Femur (tissue), 1 donor: ENCODE measurements at regions not wholly inside any gene's neighbourhood (a gene's known extent, or its start where the extent isn't known, plus 50 kb on each side); places are given as distances from the start of the nearest gene placed in this dataset.
"Not testable (repeated sequence)": the region's sequence is repeated elsewhere in the genome, so short reads cannot be mapped to it uniquely, and the experiment has no call there.

ENCODE experiments used
- DNase-seq: peaks from one replicate; pipeline ENCODE4 v3.0.0-alpha.2; 2017

- not testable (repeated sequence) for DNase-seq
These were observed 51.9 kb upstream of the MFGE8 start for GRCh38 chr15:88965097-88965496.

DNA sequence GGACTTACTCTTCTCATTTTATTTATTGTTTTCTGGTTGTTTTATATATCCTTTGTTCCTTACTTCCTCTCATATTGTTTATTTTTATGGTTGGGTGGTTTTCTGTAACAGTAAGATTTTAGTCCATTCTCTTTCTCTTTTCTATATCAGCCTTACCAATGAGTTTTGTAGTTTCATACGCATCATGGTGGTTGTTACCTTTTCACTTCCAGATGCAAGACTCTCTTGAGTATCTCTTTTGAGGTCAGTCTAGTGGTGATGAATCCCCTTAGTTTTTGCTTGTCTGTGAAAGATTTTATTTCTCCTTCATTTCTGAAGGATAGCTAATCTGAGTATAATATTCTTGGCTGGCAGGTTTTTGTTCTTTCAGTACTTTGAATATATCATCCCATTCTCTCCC lies 57.1 kb upstream of the MFGE8 start:
- no peak for DNase-seq

GRCh38 chr15:88974392-88974791 lies 61.2 kb upstream of the MFGE8 start:
- no peak for DNase-seq

DNA sequence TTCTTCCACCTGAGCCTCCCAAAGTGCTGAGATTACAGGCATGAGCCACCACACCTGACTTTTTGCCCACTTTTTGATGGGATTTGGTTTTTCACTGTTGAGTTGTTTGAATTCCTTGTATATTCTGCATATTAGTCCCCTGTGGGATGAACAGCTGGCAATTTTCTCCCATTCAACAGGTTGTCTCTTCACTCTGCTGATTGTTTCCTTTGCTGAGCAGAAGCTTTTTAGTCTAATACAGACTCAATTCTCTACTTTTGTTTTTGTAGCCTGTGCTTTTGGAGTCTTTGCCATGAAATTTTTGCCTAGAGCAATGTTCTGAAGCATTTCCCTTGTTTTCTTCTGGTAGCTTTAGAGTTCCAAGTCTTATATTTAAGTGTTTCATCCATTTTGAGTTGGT lies 62.7 kb upstream of the MFGE8 start:
- no peak for DNase-seq

DNA sequence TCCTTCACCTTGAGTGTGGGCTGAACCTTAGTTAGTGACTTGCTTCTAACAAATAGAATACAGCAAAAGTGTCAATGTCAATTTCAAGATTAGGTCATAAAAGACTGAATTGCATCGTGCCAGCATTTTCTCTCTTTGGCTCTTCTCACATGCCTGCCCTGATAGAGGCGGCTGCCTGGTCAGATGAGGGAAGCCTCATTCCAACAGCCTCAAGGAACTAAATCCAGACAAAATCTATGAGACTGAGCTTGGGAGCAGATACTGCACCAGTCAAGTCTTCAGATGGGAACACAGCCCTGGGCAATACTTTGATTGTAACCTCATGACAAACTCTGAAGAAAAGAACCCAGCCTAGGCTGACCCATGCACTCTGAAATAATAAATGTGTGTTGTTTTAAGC lies 63.5 kb upstream of the MFGE8 start:
- DNase-seq = no peak

GRCh38 chr15:88979674-88980073 lies 66.5 kb upstream of the MFGE8 start:
- DNase-seq = no peak

DNA sequence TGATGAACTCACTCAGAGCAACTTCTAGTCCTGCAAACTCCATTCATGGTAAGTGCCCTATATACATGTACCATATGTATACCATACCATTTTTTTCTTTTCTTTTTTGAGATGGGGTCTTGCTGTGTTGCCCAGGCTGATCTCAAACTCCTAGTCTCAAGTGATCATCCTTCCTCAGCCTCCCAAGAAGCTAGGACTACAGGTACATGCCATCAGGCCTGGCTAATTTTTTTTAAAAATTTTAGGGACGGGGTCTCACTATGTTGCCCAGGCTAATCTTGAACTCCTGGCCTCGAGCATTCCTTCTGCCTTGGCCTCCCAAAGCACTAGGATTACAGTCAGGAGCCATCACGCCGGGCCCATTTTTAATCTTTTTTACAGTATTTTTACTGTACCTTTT lies 67.3 kb upstream of the MFGE8 start:
- no peak for DNase-seq

GRCh38 chr15:88981244-88982215 lies 68.4 kb upstream of the MFGE8 start:
- no peak for DNase-seq

GRCh38 chr15:88982304-88982945 lies 69.2 kb upstream of the MFGE8 start:
- peak; percentile 73 for DNase-seq

GRCh38 chr15:88982946-88983342 lies 69.8 kb upstream of the MFGE8 start:
- no peak for DNase-seq

DNA sequence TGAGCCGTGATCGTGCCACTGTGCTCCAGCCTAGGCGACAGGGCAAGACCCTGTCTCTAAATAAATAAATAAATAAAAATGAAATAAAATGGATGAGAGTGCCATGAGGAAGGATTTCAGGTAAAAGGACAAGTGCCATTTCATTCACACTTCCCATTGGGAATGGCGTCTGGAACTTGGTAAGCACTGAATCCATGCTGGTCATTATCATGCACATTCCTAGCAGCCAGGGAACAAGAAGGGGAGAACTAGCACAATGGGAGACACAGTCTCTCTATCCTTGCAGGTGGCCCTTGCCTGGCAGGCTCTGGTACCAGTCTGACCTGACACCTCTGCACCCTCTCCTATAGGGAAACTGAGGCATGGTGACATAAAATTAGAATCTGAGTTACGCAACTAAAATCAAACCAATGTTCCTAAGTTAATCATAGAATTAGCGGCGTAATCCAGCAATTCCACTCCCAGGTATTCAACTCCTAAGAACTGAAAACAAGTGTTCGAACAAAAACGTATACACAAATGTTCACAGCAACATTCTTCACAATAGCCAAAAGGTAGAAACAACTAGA lies 70.8 kb upstream of the MFGE8 start:
- no peak for DNase-seq

GRCh38 chr15:88985547-88986393 lies 72.6 kb upstream of the MFGE8 start:
- no peak for DNase-seq

DNA sequence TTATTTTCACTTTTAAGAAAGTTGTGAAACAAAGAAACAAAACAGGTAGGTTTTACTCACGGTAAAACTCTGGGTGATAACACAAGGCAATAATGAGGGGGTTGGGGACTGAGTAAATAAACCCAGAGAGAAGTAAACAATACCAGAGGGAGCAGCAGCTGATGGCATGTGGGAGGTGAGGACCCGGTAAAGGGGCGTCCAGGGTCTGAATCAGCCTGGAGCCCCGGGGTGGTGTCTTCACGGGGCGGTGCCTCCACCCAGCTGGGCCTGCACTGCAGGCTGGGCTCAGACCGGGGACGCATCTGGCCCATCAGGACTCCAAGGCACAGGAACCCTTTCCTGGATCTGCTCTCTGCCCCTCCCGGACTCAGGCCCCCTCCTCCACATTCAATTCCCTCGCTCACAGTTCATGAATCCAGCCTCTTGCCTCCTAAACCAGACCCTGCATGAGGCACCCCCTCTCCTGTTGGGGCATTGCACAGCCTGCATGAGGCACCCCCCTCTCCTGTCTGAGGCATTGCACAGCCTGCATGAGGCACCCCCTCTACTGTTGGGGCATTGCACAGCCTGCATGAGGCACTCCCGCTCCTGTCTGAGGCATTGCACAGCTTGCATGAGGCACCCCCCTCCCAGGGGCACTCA lies 73.9 kb upstream of the MFGE8 start:
- no peak for DNase-seq

DNA sequence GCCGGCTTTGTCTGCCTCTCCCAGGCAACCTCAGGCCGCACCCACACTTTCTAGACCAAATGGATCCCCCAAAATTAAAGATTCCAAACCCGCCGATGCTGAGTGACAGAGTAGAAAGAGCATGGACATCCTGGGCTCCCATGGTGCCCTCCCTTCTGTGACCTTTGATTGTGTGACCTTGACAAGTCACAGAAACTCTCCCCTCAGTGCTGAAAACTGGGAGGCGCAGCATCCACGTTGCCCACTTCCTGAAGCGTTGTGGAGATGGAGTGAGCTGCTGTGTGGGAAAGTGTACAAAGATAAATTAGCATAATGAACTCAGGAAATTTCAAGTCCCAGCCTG lies 74.4 kb upstream of the MFGE8 start:
- DNase-seq = no peak

DNA sequence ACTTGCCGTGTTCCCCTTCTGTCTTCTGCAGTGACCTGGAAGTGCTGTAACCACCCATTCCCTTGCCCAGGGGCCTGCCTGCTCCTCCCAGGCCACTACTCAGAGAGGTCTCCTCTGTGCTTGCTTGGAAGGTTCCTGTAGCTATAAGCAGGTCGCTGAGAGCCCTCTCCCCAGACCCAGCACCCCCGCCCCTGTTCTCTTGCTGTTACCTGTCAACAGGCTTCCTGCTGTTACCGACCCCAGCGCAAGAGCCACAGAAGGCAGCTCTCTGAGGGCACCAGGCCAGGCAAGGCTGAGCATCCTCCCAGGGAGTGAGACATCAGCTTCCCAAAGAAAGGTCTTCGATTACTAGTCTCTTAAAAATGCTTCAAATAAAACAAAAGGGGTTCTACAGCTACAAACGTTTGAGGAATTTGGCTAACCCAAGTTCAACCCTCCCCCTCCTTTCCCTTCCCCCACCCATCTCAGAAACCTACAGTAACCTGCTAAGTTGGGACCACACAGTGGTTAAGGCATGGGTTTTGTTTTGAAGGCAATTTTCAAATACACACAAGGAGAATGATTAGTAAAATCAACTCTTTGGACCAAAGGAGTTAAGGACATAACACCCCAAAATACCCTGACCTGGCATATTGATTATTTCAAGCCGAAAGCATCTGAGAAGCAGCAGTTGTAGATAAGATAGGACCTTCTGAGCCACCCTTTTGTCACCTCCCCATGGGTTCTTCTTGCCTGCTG lies 74.9 kb upstream of the MFGE8 start:
- no peak for DNase-seq

DNA sequence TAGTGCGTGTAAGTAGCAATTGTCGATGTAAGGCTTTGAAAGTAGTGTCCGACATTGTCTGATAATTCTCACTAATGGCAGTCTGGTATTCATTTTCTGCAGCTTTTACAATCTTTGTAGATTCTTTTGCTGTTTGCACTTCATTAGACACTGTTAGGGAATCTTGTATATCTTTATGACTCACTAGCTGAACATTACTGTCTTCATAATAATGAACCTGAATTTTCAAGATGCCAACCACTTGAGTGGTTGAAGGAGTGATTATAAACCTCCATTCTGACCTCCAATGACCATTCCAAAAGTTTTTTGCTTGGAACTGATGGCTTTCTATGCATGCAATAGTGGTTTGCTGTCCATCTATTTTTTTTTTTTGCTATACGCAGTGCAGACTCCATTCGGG lies 76.4 kb upstream of the MFGE8 start:
- DNase-seq = no peak

GRCh38 chr15:88990185-88990679 lies 77.1 kb upstream of the MFGE8 start:
- DNase-seq = no peak

GRCh38 chr15:88992216-88992615 lies 79.0 kb upstream of the MFGE8 start:
- DNase-seq = no peak

DNA sequence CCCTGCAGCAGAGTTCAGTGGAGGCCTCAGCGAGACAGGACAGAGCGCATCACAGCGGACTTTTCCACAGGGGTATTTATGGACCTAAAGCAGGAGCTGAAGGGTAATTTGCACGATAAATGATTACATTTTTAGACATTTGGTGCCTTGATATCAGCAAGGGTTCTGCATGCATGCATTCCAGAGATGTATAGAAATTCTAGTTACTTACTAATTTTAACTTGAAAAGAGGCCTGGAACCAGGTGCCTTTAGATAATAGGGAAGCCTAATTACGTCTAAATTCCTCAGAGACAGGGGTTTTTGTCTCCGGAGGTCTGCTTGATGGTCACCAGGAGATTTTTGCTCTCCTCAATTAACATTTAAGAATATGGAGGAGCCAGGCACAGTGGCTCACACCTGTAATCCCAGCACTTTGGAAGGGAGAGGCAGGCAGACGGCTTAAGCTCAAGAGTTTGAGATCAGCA lies 79.8 kb upstream of the MFGE8 start:
- DNase-seq = no peak

DNA sequence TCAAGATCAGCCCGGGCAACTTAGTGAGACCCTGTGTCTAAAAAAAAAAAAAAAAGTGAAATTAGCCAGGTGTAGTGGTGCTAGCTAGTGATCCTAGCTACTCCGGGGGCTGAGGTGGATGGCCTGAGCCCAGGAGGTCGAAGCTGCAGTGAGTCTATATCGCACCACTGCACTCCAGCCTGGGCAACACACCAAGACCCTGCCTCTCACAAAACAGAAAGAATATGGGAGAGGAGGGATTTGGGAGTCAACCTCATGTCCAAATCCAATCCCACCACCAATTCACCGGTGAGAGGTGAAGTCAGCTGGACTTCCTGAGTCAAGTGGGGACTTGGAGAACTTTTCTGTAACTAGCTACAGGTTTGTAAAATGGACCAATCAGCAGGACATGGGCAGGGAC lies 80.5 kb upstream of the MFGE8 start:
- no peak for DNase-seq

DNA sequence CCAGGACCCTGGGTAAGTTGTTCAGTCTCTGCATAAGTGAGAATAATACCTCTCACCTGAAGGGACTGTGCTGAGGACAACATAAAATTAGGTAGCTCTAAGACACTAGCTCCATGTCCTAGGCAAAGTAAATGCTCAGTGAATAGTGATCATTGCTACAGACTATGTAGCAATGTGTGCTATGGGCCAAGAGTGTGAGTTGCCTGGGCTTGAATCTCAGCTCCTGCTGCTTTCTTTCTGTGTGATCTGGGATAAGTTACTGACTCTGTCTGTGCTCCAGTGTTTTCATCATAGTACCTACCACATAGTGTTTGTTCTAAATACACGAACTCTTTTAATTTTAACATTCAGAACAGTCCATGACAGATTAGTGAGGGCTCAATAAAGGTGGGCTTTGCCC lies 81.1 kb upstream of the MFGE8 start:
- DNase-seq = no peak

DNA sequence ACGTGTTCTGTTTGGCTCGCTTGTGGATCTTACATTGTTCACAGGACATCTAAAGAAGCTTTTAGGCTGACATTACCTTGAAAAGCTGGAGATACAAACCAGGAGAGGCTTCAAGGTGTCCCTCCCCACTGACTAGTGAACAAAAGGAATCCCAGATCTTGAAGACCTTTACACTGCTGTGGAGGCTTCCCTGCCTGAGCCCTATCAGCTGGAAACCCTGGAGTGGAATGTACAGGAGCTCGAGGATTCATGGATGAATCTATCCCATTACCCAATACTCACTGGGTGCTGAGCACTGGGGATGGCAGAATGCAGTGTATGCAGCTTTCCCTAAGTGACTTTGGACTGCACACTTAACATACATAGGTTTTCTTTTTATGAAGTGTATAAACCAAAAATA lies 82.3 kb upstream of the MFGE8 start:
- DNase-seq = no peak
